Activated CD8-positive, alpha-beta T cell treated with anti-CD3 and anti-CD28 coated beads for 36 hours (primary cell): ENCODE measurements at regions not wholly inside any gene's neighbourhood (a gene's known extent, or its start where the extent isn't known, plus 50 kb on each side); places are given as distances from the start of the nearest gene placed in this dataset.

ENCODE experiments used
- ATAC-seq: fragments of 200-7000 bp; cut with Tn5 transposase; one replicate; pipeline ENCODE4 v1.10.0; 2021; ENCODE audit warnings: mild to moderate bottlenecking, moderate library complexity
- CTCF ChIA-PET: fragments of 350-600 bp; sonication (Branson Sonifier 250); formaldehyde crosslinking; loops from one replicate; lab custom pipeline; 2021; ENCODE audit warnings: antibody characterized with exemption; lab: Charles Lee
- POLR2A ChIA-PET: fragments of 350-600 bp; sonication (Branson Sonifier 250); formaldehyde crosslinking; loops from one replicate; lab custom pipeline; 2021; ENCODE audit warnings: antibody characterized with exemption; lab: Charles Lee
- DNase-seq: peaks from one replicate; pipeline ENCODE4 v3.0.0-alpha.2; 2020
- H3K27ac Mint-ChIP-seq: one replicate; pipeline ENCODE4 v1.8.0; 2021; ENCODE audit warnings: mild to moderate bottlenecking, mixed read lengths
- H3K27me3 Mint-ChIP-seq: one replicate; pipeline ENCODE4 v1.8.0; 2021; ENCODE audit warnings: mixed read lengths
- H3K36me3 Mint-ChIP-seq: one replicate; pipeline ENCODE4 v1.8.0; 2021; ENCODE audit warnings: low read depth, mixed read lengths
- H3K4me1 Mint-ChIP-seq: one replicate; pipeline ENCODE4 v1.8.0; 2021; ENCODE audit warnings: low read depth, mixed read lengths
- H3K4me3 Mint-ChIP-seq: one replicate; pipeline ENCODE4 v1.8.0; 2021; ENCODE audit warnings: mild to moderate bottlenecking, moderate library complexity, mixed read lengths
- H3K9me3 Mint-ChIP-seq: one replicate; pipeline ENCODE4 v1.8.0; 2021; ENCODE audit warnings: mixed read lengths
- intact Hi-C: fragments of 100-400 bp; cut with micrococcal nuclease; formaldehyde crosslinking; loops from one replicate; pipeline ENCODE4 v1.10.0; 2022
- TF ChIP-seq, protein P1 (sequence below): fragments of 200-600 bp; IDR thresholded peaks from one replicate; pipeline ENCODE4 v1.8.0; 2022; ENCODE audit warnings: antibody characterized with exemption, mild to moderate bottlenecking

- DNase-seq = no peak
- intact Hi-C loops = no loop called here
- Mint-ChIP-seq H3K27ac (no peak overlapping the region), H3K4me1 (no peaks in the 10 kb centered on the region), H3K4me3 (no peak overlapping the region), H3K36me3 (no peaks in the 10 kb centered on the region), H3K9me3 (peaks cover 2% of the 10 kb centered on the region), H3K27me3 (peaks cover 1% of the 10 kb centered on the region)
- ATAC-seq = no peak
- TF ChIP-seq, protein P1, sequence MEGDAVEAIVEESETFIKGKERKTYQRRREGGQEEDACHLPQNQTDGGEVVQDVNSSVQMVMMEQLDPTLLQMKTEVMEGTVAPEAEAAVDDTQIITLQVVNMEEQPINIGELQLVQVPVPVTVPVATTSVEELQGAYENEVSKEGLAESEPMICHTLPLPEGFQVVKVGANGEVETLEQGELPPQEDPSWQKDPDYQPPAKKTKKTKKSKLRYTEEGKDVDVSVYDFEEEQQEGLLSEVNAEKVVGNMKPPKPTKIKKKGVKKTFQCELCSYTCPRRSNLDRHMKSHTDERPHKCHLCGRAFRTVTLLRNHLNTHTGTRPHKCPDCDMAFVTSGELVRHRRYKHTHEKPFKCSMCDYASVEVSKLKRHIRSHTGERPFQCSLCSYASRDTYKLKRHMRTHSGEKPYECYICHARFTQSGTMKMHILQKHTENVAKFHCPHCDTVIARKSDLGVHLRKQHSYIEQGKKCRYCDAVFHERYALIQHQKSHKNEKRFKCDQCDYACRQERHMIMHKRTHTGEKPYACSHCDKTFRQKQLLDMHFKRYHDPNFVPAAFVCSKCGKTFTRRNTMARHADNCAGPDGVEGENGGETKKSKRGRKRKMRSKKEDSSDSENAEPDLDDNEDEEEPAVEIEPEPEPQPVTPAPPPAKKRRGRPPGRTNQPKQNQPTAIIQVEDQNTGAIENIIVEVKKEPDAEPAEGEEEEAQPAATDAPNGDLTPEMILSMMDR = no peak
- ChIA-PET POLR2A (no interaction called here), CTCF (no interaction called here)
Measured at GRCh38 chr13:109602356-109602755, 184.0 kb downstream of the IRS2 start.

- intact Hi-C loops = no loop called here
- H3K4me3 Mint-ChIP-seq = no peak overlapping the region
- ChIA-PET CTCF (no interaction called here), POLR2A (no interaction called here)
- TF ChIP-seq, protein P1 = no peak
- ATAC-seq (no peak), DNase-seq (no peak)
- no peaks in the 10 kb centered on the region for H3K9me3 Mint-ChIP-seq
- H3K27ac Mint-ChIP-seq = no peak overlapping the region
- no peaks in the 10 kb centered on the region for H3K36me3 Mint-ChIP-seq
- peaks cover 1% of the 10 kb centered on the region for H3K27me3 Mint-ChIP-seq
- no peaks in the 10 kb centered on the region for H3K4me1 Mint-ChIP-seq
Measured at GRCh38 chr13:109599901-109600657, 186.3 kb downstream of the IRS2 start.

DNA sequence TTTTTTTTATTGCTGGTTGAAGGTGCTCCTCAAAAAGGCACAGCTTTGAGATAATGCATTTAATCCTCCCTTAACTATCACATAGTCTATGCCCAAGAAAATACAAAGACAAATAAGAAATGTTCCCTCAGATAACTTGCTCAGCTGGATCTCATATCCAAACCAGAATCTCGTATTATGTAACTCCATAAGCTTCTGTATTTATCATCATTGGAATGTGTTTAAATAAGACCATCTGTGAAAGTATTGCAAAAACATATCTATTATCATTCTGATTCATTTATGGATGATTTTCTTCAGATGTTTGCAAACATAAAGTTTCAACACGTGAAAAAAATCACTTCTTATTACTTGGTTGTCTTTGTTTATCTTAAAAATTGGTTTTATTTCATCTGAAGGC, 190.9 kb downstream of the IRS2 start:
- no peaks in the 10 kb centered on the region for H3K4me1 Mint-ChIP-seq

GRCh38 chr13:109593230-109593629, 193.2 kb downstream of the IRS2 start:
- H3K27ac Mint-ChIP-seq = no peak overlapping the region
- no peaks in the 10 kb centered on the region for H3K4me1 Mint-ChIP-seq
- H3K9me3 Mint-ChIP-seq = no peaks in the 10 kb centered on the region
- DNase-seq (no peak), ATAC-seq (no peak)
- POLR2A ChIA-PET = no interaction called here
- TF ChIP-seq, protein P1 = no peak
- H3K27me3 Mint-ChIP-seq = peaks cover 1% of the 10 kb centered on the region
- no peak overlapping the region for H3K4me3 Mint-ChIP-seq
- intact Hi-C loops = no loop called here
- CTCF ChIA-PET = interaction anchor here (0.6 kb wide), 1 partner anchor 132 kb away, joined by 3 read pairs; no protein-coding TSS in a partner anchor
- H3K36me3 Mint-ChIP-seq = no peaks in the 10 kb centered on the region

More for the DNA sequence above, 190.9 kb downstream of the IRS2 start:
- ATAC-seq = no peak
- ChIA-PET CTCF (no interaction called here), POLR2A (no interaction called here)
- DNase-seq = no peak
- TF ChIP-seq, protein P1 = no peak
- intact Hi-C loops = no loop called here
- Mint-ChIP-seq H3K27me3 (peaks cover 1% of the 10 kb centered on the region), H3K9me3 (no peaks in the 10 kb centered on the region), H3K4me3 (no peak overlapping the region), H3K27ac (no peak overlapping the region), H3K36me3 (no peaks in the 10 kb centered on the region)

DNA sequence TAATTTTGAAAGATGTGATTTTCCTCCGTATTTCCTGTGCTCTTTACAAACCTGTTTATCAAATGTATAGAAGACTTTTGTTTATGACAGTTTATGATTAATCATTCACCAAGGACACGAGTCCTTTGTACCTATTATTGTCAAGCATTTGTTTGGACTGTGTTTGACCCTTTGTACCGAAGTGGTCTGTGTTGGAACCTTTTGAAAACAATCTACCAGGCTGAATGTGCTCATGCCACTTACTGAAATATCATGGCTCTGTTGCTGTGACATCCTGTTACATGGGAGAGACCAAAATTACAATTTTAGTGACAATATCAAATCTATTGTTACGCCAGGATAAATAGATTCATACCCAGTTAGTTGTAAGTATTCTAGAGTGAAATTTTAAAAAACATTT, 193.6 kb downstream of the IRS2 start:
- Mint-ChIP-seq H3K4me1 (no peaks in the 10 kb centered on the region), H3K4me3 (no peak overlapping the region), H3K27me3 (peaks cover 1% of the 10 kb centered on the region), H3K36me3 (no peaks in the 10 kb centered on the region), H3K27ac (no peak overlapping the region), H3K9me3 (no peaks in the 10 kb centered on the region)
- intact Hi-C loops = no loop called here
- ChIA-PET POLR2A (no interaction called here), CTCF (no interaction called here)
- no peak for DNase-seq
- ATAC-seq = no peak
- TF ChIP-seq, protein P1 = no peak
